ENCODE measurements at regions not wholly inside any gene's neighbourhood (a gene's known extent, or its start where the extent isn't known, plus 50 kb on each side); places are given as distances from the start of the nearest gene placed in this dataset.

DNA sequence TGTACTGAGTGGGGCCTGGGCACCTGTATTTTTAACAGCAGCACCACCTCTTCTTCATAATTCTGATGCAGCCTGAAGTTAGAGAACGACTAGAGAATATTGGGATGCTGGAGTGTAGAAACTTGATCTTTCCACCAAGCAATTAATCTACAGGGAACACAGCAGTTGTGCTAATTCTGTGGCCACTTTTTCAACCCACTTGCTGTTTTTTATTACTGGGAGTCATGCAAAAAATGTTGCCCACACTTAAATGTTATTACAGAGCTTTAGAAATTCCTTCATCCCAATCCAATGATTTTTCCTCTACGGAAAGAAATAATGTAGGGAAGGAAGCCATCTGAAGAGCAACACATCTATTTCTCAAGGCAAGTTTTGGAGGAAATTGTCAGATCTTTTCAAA, 190.9 kb upstream of the TUT7 start:
- no peak for DNase-seq (ENCODE audit: extremely low read depth, low read depth, low spot score)

DNA sequence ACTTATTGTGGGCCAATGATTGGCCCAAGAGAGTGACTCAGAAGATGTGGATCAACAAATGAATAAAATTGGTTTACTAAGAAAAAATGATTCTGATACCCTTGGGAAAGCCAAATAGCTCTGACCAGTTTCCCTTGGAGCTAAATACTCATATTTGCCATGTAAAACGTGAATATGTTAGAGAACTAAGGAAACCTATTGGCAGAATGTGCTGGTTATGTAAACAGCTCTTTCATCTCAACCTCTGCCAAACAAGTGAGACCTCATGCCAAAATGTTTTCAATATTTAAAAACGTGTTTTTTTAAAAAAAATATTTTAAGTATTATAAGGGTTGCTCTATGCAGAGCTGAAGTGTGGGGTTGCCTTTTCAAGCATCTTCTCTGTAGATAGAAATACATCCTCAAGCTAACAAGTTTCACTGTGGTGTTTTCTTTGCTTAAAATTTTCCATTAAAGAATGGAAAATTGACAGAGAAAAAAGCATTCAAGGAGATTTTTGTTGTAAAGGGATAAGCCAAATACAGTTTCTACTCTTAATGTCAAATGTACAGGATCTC, 186.9 kb upstream of the TUT7 start:
- no peak for DNase-seq (ENCODE audit: extremely low read depth, low read depth, low spot score)

GRCh38 chr9:86535406-86535915, 181.3 kb upstream of the TUT7 start:
- DNase-seq (ENCODE audit: extremely low read depth, low read depth, low spot score), result no peak

DNA sequence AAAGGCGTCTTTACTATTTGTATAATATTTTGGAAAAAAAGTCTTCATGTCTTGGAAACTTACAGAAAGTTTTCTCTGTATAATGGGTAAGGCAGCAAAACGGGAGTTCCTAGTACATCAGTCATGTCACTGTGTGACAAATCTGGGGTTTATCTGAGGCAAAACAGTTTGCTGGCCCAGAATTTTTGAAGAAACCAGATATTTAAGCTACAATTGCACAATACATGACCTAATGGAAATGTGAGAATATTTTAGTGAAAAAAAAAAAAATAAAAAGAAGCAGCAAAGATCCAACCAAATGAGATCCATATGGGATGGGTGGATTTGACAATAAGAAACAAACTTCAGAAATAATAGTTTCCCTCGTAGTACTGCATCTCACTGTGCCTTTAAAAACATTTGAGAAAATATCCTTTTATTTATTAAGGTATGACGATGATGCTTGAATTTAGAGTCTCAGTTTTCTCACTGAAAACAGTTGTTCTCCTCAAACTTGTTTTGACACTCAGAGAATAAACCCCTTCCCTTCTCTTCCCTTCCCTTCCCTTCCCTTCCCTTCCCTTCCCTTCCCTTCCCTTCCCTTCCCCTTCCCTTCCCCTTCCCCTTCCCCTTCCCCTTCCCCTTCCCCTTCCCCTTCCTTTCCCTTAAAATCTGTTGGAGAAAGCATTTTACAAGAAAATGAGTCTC, 180.5 kb upstream of the TUT7 start:
- DNase-seq (ENCODE audit: extremely low read depth, low read depth, low spot score), result no peak

- DNase-seq (ENCODE audit: extremely low read depth, low read depth, low spot score), result no peak
Measured at GRCh38 chr9:86531971-86532640, 177.9 kb upstream of the TUT7 start.

GRCh38 chr9:86531273-86531970, 177.2 kb upstream of the TUT7 start:
- DNase-seq (ENCODE audit: extremely low read depth, low read depth, low spot score), result no peak

DNA sequence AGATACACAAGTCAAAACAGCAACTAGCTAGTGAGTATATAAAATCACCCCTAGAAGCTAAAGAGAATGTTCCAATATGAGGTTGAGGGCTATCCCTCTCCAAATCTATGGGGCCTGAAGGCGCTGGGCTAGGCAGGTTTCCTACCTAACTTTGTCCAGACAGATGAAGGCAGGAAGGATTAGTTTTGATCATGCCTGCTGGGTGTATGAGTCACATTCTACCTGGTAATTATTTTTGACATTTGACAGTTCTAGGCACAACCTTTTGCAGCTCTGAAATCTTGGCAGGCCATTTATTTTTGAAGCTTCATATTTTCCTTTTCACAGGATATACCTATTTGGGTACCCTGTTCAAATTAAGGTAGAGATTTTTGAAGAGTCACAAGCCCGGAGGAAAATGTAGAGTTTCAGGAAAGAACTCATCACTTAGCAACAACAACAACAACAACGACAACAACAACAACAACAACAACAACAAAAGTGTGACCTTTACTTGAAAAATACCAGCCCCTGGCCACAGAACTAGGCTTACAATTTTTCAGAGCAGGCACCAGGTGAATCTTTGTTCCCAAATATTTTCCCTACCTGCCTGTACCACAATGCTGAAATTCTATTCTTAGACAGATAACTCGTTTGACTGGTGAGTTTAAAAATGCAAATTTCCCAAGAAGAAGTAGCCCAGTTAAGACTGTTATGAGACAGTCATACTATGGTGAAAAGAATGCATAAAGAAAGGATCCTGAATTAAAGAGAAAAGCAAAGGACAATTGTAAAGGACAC, 175.5 kb upstream of the TUT7 start:
- DNase-seq (ENCODE audit: extremely low read depth, low read depth, low spot score), result no peak

DNA sequence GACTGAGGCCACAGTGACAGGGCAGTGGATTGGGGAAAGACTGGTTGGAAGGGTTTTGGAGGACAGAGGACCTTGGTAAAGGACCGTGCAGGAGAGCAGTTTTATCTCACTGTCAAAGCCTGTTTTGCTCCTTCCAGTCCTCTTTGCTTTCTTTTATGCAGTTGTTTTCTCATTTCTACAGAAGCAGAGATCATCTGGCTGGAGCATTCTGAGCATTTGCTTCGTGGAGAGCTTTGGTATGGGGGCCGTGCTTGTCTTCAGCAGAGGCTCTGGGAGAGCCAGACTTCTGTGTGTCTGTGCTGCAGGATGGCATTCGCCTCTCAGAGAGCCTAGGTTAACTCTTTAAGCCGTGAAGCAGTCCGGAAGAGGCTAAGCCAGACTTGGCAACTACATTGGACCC, 171.8 kb upstream of the TUT7 start:
- no peak for DNase-seq (ENCODE audit: extremely low read depth, low read depth, low spot score)

DNA sequence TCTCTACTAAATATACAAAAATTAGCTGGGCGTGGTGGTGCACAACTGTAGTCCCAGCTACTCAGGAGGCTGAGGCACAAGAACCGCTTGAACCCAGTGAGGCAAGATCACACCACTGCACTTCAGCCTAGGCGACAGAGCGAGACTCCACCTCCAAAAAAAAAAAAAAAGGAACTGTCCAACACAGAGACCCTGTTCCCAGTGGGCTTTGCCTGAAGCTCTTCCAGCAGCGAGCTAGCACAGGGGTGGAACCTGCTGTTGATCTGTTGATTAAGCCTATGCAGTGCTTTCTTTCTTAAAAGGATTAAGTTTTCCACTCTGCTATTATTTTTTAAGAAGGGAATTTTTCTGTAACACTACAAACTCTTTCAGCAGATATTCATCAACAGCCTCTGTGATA, 171.0 kb upstream of the TUT7 start:
- DNase-seq (ENCODE audit: extremely low read depth, low read depth, low spot score), result no peak

DNA sequence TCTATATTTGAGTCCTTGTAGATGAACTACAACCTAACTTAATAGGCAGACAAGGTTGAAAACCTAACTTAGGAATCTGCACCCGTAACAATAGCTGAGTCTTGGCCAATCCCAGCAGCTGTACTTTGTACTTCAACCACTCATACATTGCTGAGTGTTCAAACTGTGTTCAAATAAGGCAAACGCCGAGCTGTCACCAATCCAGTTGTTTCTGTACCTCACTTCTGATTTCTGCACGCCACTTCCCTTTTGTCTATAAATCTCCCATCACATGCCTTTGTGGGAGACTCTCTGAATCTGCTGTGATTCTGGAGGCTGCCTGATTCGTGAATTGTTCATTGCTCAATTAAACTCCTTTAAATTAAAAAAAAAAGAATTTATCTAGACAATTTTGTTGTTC, 167.8 kb upstream of the TUT7 start:
- no peak for DNase-seq (ENCODE audit: extremely low read depth, low read depth, low spot score)

DNA sequence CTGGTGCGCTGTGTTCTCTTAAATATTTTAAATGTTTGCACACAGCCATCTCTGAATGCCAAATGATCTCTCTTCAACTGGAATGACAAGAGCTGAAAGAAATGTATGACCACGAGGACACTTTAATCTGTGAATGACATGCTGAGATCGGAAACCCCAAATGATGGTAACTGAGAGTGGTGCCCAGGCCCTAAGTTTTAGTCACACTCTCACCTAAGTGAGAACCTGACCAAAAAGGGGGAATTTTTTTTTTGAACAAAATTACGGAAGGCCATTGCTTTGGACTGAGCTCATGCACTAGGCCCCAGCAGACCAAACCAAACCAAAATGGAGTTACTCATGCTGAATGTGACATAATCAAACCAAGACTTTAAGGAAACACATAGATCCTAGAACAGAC, 167.1 kb upstream of the TUT7 start:
- no peak for DNase-seq (ENCODE audit: extremely low read depth, low read depth, low spot score)

- DNase-seq (ENCODE audit: extremely low read depth, low read depth, low spot score), result no peak
Measured at GRCh38 chr9:86519066-86519615, 164.9 kb upstream of the TUT7 start.

- no peak for DNase-seq (ENCODE audit: extremely low read depth, low read depth, low spot score)
Measured at GRCh38 chr9:86517475-86517874, 163.3 kb upstream of the TUT7 start.

GRCh38 chr9:86516564-86516963, 162.4 kb upstream of the TUT7 start:
- no peak for DNase-seq (ENCODE audit: extremely low read depth, low read depth, low spot score)

GRCh38 chr9:86515221-86515620, 161.0 kb upstream of the TUT7 start:
- DNase-seq (ENCODE audit: extremely low read depth, low read depth, low spot score), result no peak

- DNase-seq (ENCODE audit: extremely low read depth, low read depth, low spot score), result no peak
Measured at GRCh38 chr9:86513429-86513828, 159.2 kb upstream of the TUT7 start.

GRCh38 chr9:86512929-86513328, 158.7 kb upstream of the TUT7 start:
- DNase-seq (ENCODE audit: extremely low read depth, low read depth, low spot score), result no peak

DNA sequence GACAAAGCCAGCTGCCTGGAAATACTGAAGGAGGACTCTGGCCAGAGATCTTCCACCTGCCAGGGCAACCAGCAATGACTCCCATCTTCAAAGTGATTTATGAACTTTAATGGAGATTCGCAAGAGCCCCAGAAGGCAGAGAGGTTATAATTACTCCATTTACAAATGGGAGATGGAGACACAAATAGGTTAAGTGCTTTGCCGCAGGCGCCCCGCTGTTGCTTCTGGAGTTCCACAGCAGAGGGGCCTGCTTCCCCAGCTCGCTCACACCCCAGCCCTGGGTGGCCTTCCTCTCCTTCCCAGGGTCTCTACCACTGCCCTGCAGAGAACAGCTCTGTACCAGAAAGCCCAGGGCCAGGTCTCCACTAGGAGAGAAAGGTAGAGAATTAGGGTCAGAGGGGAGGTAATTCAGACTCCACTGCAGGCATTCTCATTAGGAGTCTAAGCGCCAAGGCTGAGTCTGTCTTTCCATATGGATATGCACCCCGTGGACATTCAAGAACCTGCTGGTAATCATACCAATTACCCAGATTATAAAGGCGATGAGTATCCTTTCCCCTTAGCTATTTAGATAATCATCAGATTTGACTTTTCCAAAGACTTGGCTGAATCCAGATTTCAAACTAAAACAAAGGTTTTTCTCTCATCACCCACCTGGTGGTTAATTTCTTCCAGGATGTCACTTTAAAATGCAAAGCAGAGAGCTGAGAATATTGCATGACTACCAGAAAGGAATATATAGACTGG, 157.6 kb upstream of the TUT7 start:
- no peak for DNase-seq (ENCODE audit: extremely low read depth, low read depth, low spot score)

DNA sequence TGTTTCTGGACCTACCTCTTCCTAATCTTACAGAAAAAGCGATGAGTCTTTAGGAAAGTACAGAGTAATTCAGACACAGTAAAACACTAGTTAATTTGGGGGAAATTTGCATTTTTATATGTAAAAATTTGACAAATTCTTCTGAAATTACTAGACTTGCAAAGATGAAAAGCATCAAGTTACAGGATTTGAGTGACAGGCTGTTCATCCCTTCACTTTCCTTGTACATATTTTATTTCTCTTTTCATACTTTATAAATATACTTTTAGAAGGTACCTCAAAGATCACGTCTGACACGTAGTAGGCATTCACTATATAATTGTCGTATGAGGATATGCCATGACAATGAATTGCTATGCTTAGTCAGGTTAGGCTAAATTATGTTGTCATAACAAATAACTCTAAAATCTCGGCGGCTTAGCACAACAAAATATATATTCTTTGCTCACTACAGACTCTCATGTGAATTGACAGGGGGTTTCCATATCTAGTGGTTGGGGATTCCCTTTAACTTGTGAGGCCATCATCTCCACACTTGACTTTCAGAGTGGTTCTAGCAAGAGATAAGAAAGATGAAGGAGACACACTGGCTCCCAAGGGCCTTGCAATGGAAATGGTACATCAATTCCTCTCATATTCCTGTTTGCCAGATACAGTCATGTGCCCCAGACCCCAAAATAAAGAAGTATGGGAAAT, 154.1 kb upstream of the TUT7 start:
- DNase-seq (ENCODE audit: extremely low read depth, low read depth, low spot score), result no peak
